ENCODE measurements at regions not wholly inside any gene's neighbourhood (a gene's known extent, or its start where the extent isn't known, plus 50 kb on each side); places are given as distances from the start of the nearest gene placed in this dataset.

GRCh38 chr2:46813020-46813415, 102.6 kb downstream of the MCFD2 start:
- DNase-seq (ENCODE audit: low spot score): no peak
